ENCODE measurements at regions not wholly inside any gene's neighbourhood (a gene's known extent, or its start where the extent isn't known, plus 50 kb on each side); places are given as distances from the start of the nearest gene placed in this dataset.

DNA sequence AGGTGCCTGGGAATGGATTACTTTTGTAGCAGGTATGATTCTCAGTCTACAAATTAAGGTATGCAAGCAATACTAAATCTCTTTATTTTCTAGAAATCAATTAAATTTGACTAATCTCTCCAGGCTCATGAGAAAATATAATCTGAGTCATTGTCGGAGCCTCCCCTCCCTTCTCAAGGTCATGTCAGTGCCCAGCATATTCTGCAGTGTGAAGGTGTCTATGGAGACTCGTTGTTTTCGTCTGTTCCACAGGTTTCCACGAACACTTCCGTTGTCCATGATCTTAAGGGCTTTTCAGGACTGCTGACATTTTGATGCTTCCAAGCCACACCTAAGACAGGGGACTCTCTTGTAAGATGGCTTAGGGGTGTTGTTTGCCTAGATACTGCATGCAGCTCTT lies 56.6 kb upstream of the SCOC start:
- no peak overlapping the region for H3K27ac Mint-ChIP-seq
- peaks cover 4% of the 10 kb centered on the region for H3K27me3 Mint-ChIP-seq
- H3K4me1 Mint-ChIP-seq (ENCODE audit: low read depth): no peaks in the 10 kb centered on the region
- intact Hi-C loops (cut with micrococcal nuclease): no loop called here
- H3K9me3 Mint-ChIP-seq: no peaks in the 10 kb centered on the region
- no peaks in the 10 kb centered on the region for H3K36me3 Mint-ChIP-seq
- H3K4me3 Mint-ChIP-seq: no peak overlapping the region
- ChIA-PET CTCF (no interaction called here), POLR2A (no interaction called here)
- DNase-seq: no peak

DNA sequence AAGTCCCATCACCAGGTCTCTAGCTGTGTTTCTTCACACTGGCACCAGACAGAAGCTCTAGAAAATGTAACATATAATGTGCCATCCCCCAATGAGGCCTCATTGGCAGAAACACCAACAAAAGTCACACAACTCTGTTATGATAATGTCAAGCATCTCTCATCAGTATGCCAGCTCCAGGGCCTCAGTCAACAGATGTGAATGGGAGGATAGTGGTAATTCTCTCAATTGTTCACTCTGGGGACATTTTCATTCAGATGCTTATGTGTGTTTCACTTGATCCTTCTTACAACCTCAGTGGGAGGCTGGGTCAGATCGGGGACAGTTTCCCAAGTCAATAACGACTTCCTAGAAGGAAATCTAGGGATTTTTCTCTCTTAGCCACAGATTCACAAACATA lies 57.5 kb upstream of the SCOC start:
- Mint-ChIP-seq H3K27ac (no peak overlapping the region), H3K4me3 (no peak overlapping the region), H3K9me3 (no peaks in the 10 kb centered on the region), H3K36me3 (no peaks in the 10 kb centered on the region), H3K27me3 (peaks cover 4% of the 10 kb centered on the region), H3K4me1 (ENCODE audit: low read depth) (no peaks in the 10 kb centered on the region)
- POLR2A ChIA-PET: no interaction called here
- DNase-seq: no peak
- intact Hi-C loops (cut with micrococcal nuclease): no loop called here
- CTCF ChIA-PET: no interaction called here

DNA sequence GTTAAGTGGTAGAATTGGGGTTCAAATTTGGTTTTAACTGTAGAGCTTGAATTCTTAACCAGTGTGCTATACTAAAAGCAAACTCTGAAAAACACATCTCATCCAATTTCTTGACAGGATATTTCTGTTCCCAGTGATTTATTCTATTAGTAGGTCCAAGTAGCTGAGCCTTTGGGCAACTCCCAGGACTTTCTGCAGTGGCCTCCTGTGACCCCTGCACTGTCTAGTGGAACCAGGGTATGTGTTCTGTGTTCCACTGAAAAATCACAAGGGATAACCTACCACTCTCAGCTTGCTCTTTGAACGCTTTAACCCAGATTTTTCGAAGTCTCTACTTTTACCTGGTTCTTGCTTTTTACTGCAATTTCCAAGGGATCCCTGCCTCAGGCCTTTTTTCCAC lies 58.0 kb upstream of the SCOC start:
- Mint-ChIP-seq H3K36me3 (no peaks in the 10 kb centered on the region), H3K9me3 (no peaks in the 10 kb centered on the region), H3K4me1 (ENCODE audit: low read depth) (no peaks in the 10 kb centered on the region), H3K4me3 (no peak overlapping the region), H3K27ac (no peak overlapping the region), H3K27me3 (peaks cover 4% of the 10 kb centered on the region)
- ChIA-PET CTCF (no interaction called here), POLR2A (no interaction called here)
- intact Hi-C loops (cut with micrococcal nuclease): no loop called here
- DNase-seq: no peak

DNA sequence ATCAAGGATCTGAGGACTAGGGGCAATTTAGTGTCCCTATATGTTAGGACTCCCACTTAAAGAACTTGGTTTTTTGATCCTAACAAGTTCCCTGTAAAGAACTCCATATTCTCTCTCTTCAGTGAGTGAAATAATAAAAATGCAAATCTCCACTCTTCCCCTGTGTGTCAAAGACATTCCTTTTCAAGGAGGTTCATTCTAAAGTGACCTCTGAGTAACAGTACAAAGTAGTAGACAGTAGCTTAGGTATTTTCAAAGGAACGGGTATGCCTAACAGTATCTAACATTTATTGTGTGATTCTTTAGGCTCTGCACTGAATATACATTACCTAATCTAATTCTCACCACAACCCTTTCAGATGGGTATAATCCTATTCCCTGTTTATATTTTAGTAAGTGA lies 58.4 kb upstream of the SCOC start:
- intact Hi-C loops (cut with micrococcal nuclease): no loop called here
- H3K27ac Mint-ChIP-seq: no peak overlapping the region
- no peak overlapping the region for H3K4me3 Mint-ChIP-seq
- peaks cover 4% of the 10 kb centered on the region for H3K27me3 Mint-ChIP-seq
- no peaks in the 10 kb centered on the region for H3K4me1 Mint-ChIP-seq (ENCODE audit: low read depth)
- no peaks in the 10 kb centered on the region for H3K9me3 Mint-ChIP-seq
- CTCF ChIA-PET: no interaction called here
- DNase-seq: no peak
- no peaks in the 10 kb centered on the region for H3K36me3 Mint-ChIP-seq
- POLR2A ChIA-PET: no interaction called here

DNA sequence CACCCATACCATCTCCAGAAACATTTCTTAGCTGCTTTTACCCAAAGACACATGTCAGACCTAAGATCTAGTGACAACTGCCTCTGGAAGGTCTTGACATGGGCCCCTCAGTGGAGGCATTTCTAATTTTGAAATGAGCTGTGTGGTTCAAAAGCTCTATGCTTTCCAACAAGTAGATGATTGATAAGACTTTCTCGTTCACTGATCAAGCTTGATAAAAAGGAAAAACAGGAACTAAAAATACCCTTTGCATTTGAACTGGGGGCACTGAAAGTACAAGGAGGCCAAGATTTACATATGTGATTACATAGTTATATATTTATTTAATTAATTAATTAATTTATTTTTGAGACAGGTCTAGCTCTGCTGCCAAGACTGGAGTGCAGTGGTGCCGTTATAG lies 61.3 kb upstream of the SCOC start:
- Mint-ChIP-seq H3K4me1 (ENCODE audit: low read depth) (no peaks in the 10 kb centered on the region), H3K27me3 (peaks cover 2% of the 10 kb centered on the region), H3K36me3 (no peaks in the 10 kb centered on the region), H3K4me3 (no peak overlapping the region), H3K9me3 (no peaks in the 10 kb centered on the region), H3K27ac (no peak overlapping the region)
- POLR2A ChIA-PET: no interaction called here
- intact Hi-C loops (cut with micrococcal nuclease): no loop called here
- CTCF ChIA-PET: interaction anchor here (0.8 kb wide), 1 partner anchor 709 kb away, joined by 3 read pairs; no protein-coding TSS in a partner anchor
- no peak for DNase-seq

DNA sequence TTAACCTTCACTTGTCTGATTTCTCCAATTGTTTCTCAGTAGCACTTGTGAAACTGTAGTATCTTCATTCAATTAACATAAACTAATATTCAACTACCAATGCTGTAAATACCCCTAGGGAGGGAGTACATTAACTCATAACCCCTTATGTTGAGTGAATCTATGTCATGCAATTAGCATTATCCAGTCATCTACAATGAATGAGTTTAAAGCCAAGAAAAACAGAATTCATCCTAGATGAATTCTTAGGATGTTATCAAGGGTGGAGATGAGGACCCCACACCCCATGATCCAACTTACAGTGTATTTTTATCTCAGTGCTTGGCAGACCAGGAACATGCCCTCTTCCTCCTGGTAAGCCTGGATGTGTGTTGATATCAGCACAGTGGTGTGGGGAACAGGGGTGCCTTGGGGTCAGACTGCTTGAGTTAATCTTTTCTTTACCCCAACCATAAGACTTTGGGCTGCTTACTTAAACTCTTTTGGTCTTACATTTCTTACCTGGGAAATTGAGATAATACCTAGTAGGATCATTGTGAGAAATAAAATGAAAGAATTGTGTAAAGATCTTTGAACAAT lies 62.1 kb upstream of the SCOC start:
- intact Hi-C loops (cut with micrococcal nuclease): no loop called here
- no peaks in the 10 kb centered on the region for H3K36me3 Mint-ChIP-seq

DNA sequence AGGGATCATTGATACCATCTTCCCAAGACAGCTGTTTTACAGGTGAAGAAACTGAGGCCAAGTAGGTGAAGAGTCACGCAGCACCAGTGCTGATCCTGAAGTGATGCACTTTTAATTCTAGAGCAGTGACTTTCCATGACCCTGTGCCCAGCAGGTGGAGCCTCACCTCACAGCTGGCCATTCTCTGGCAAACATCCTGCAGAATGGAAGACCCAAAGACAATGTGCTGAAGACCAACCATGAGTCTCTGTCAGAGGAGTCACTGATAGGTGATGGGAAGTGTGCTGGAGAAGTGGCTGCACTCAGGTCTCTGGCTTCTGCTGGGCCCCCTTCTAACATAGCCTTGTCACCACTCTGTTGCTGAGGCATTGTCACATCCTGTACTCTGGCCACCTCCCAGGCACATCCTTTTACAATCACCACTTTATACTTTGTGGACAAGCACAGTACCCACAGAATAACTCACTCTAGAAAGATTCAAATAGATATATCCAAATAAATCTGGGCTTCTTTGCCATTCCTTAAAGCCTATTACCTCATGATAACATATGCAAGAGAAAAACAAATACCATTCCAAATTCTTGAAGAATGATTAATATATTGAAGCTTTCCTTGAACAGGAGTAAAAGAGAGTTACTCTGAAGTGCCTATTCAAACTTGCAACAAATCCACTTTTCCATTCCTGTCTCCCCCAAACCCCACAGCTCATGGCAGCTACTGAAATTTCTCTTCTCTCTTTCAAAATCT lies 64.1 kb upstream of the SCOC start:
- H3K36me3 Mint-ChIP-seq: no peaks in the 10 kb centered on the region
- no peaks in the 10 kb centered on the region for H3K9me3 Mint-ChIP-seq
- ChIA-PET POLR2A (no interaction called here), CTCF (no interaction called here)
- H3K4me3 Mint-ChIP-seq: no peak overlapping the region
- no peaks in the 10 kb centered on the region for H3K27me3 Mint-ChIP-seq
- DNase-seq: peak; percentile 11
- intact Hi-C loops (cut with micrococcal nuclease): no loop called here
- H3K27ac Mint-ChIP-seq: no peak overlapping the region
- H3K4me1 Mint-ChIP-seq (ENCODE audit: low read depth): no peaks in the 10 kb centered on the region

More for the DNA sequence above, 62.1 kb upstream of the SCOC start:
- Mint-ChIP-seq H3K4me3 (no peak overlapping the region), H3K9me3 (no peaks in the 10 kb centered on the region), H3K27me3 (peaks cover under 1% of the 10 kb centered on the region), H3K4me1 (ENCODE audit: low read depth) (no peaks in the 10 kb centered on the region), H3K27ac (no peak overlapping the region)
- POLR2A ChIA-PET: no interaction called here
- CTCF ChIA-PET: no interaction called here
- DNase-seq: no peak

DNA sequence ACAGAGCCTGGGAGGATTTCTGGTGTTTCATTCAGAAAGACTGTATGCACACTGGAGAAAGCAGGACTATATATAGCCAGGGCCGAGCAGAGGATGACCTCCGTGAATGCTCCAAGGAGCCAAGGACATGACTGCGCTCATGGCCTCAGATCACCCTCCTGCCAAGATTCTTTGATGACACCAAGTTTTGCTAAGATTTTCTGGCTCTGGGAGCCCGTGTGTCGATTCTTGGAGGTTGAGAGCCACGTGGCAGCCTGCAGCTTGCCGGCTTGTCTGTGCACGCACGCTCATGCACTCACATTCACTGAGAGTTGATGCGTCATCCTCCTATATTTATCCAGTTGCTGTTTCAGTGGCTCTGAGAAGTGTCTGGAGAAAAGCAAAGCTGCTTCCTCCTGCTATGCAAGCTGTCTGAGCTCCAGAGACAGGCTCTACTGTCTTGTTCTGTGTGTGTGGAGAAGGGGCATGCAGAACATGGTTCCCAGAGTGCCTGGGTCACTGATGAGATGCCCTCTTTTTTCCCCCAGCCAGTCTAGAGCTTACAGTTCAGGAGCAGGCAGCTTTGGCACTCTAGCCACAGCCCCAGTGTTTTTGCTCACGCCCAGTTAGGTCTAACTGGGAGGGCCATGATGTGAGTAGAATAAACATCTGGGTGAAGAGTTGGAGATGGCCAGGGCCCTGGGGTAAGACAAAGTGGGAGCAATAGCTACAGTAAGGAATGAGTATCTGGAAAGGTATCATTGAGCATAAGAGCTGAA lies 64.9 kb upstream of the SCOC start:
- no peak overlapping the region for H3K27ac Mint-ChIP-seq
- intact Hi-C loops (cut with micrococcal nuclease): no loop called here
- no peaks in the 10 kb centered on the region for H3K4me1 Mint-ChIP-seq (ENCODE audit: low read depth)
- DNase-seq: no peak
- CTCF ChIA-PET: interaction anchor here (0.9 kb wide), 1 partner anchor 330 kb away, joined by 3 read pairs; no protein-coding TSS in a partner anchor
- no peaks in the 10 kb centered on the region for H3K9me3 Mint-ChIP-seq
- H3K36me3 Mint-ChIP-seq: no peaks in the 10 kb centered on the region
- no peak overlapping the region for H3K4me3 Mint-ChIP-seq
- H3K27me3 Mint-ChIP-seq: peaks cover 4% of the 10 kb centered on the region
- POLR2A ChIA-PET: no interaction called here

DNA sequence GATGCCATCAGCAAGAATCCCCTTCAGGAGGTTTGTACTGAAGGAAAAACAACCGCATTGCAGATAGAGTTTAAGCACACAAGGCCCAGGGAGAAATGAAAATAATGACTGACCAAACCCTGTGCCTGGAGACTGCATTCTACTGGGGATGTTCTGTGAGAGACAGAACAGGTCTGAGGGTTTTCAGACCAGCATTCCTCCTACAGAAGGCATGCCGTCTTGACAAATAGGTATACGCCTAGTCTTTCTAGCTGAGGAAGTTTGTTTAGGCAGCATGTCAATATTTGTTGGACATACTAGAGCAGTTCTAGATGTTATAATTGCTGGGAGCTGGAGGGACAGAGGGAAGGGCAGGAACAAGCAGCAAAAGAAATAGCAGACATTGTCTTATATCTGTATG lies 68.4 kb upstream of the SCOC start:
- intact Hi-C loops (cut with micrococcal nuclease): no loop called here
- no peaks in the 10 kb centered on the region for H3K9me3 Mint-ChIP-seq
- no peak overlapping the region for H3K4me3 Mint-ChIP-seq
- no peak for DNase-seq
- ChIA-PET CTCF (interaction anchor here (1.0 kb wide), 1 partner anchor 55 kb away, joined by 6 read pairs; no protein-coding TSS in a partner anchor), POLR2A (no interaction called here)
- H3K4me1 Mint-ChIP-seq (ENCODE audit: low read depth): no peaks in the 10 kb centered on the region
- peaks cover 10% of the 10 kb centered on the region for H3K27me3 Mint-ChIP-seq
- no peaks in the 10 kb centered on the region for H3K36me3 Mint-ChIP-seq
- no peak overlapping the region for H3K27ac Mint-ChIP-seq

DNA sequence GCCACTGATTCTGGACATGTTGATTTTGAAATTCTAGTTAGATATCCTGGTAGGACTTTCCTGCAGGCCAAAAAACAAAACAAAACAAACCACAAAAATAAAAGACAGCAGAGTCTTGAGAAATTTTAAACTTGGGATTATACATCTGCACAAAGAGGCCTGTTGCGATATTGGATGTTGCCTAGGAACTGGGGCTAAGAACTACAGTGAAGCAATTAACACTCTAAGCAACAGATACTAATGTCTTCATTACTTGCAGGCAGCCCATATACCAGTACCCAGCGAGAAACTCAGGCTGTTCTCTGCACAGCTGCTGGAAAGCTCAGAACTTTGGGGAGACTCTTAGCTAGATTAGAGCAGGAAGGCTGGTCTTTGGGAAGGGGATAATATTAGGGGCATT lies 69.1 kb upstream of the SCOC start:
- no peak for DNase-seq
- H3K4me3 Mint-ChIP-seq: no peak overlapping the region
- no peak overlapping the region for H3K27ac Mint-ChIP-seq
- intact Hi-C loops (cut with micrococcal nuclease): no loop called here
- CTCF ChIA-PET: no interaction called here
- peaks cover 10% of the 10 kb centered on the region for H3K27me3 Mint-ChIP-seq
- H3K36me3 Mint-ChIP-seq: no peaks in the 10 kb centered on the region
- POLR2A ChIA-PET: no interaction called here
- H3K4me1 Mint-ChIP-seq (ENCODE audit: low read depth): no peaks in the 10 kb centered on the region
- H3K9me3 Mint-ChIP-seq: no peaks in the 10 kb centered on the region

DNA sequence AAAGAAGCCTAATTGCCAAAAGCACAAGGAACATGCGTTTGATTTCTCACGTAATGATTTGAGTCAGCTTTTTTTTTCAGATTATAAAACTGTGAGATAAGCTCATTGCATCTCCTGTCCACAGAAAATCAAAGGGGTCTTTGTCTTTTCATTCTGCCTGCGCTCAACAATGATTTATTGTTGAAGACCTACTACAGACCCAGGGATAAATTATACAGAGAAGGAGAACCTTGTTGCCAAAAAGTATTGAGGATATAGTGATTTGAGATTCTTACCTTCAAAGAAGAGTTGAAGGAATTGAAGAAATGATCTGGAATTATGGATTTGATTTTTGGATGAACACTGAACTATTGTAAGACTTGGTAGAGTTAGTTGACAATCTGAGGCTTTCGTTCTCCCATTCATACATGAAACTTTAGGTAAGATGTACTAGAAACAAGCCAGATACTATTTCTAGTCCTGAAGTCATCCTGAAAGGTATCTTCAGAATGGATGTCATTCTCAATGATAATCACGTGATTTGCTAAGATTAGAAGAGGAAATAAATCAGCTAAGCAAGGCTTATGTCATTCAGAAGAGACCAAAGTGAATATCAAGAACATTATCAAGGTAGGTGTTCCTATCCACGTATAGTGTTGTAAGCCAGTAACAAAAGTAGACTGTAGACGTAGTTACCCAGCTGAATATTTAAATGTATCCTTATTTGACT lies 71.1 kb upstream of the SCOC start:
- no peak overlapping the region for H3K4me3 Mint-ChIP-seq
- no peaks in the 10 kb centered on the region for H3K4me1 Mint-ChIP-seq (ENCODE audit: low read depth)
- ChIA-PET CTCF (no interaction called here), POLR2A (no interaction called here)
- H3K27ac Mint-ChIP-seq: no peak overlapping the region
- DNase-seq: no peak
- H3K9me3 Mint-ChIP-seq: no peaks in the 10 kb centered on the region
- H3K27me3 Mint-ChIP-seq: peaks cover 10% of the 10 kb centered on the region
- no peaks in the 10 kb centered on the region for H3K36me3 Mint-ChIP-seq
- intact Hi-C loops (cut with micrococcal nuclease): no loop called here

DNA sequence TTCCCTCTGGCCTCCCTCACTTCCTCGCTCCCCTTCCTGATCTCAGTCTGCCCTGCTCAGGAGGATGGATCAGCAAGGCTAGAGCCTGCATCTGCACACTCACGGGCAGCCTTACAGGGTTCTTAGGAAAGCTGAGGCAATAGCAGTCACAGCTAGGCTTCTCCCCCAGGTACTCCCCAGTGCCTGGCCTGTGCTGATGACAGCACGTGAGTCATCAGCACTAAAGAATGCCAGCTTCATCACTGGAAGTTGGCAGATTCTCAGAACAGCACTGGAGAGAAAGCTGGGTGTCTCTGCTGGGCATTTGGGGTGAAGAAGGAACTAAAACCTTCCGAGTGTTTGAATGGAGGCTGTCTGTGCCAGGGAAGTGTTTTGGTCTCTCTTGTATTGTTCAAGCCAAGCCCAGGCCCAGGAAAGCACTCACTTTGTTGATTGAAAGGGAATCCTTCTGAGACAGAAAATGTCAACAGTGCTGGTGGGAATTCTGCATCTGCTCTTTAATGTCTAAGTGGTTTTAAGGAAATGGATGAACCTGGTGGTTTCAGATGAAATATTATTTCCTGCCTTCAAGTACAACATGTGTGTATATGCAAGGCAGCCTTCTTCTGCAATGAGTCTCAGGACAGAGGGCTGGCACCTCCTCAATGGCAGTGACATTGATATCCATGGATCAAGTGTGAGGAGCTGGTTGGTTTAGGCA lies 73.0 kb upstream of the SCOC start:
- CTCF ChIA-PET: no interaction called here
- H3K27me3 Mint-ChIP-seq: peaks cover 10% of the 10 kb centered on the region
- DNase-seq: peak; percentile 9
- no peak overlapping the region for H3K4me3 Mint-ChIP-seq
- H3K9me3 Mint-ChIP-seq: no peaks in the 10 kb centered on the region
- H3K36me3 Mint-ChIP-seq: no peaks in the 10 kb centered on the region
- intact Hi-C loops (cut with micrococcal nuclease): no loop called here
- POLR2A ChIA-PET: no interaction called here
- H3K4me1 Mint-ChIP-seq (ENCODE audit: low read depth): no peaks in the 10 kb centered on the region
- no peak overlapping the region for H3K27ac Mint-ChIP-seq
